SH-SY5Y (cell line): ENCODE measurements at regions not wholly inside any gene's neighbourhood (a gene's known extent, or its start where the extent isn't known, plus 50 kb on each side); places are given as distances from the start of the nearest gene placed in this dataset.

Experiments
- GATA2 ChIP-seq: IDR thresholded peaks from 2 replicates; pipeline ENCODE4 v1.6.1; 2011; ENCODE audit warnings: mild to moderate bottlenecking, low read depth, low read length
- GATA3 ChIP-seq: IDR thresholded peaks from 2 replicates; pipeline ENCODE4 v1.6.1; 2011; ENCODE audit warnings: low read depth, mild to moderate bottlenecking, low read length, moderate library complexity

DNA sequence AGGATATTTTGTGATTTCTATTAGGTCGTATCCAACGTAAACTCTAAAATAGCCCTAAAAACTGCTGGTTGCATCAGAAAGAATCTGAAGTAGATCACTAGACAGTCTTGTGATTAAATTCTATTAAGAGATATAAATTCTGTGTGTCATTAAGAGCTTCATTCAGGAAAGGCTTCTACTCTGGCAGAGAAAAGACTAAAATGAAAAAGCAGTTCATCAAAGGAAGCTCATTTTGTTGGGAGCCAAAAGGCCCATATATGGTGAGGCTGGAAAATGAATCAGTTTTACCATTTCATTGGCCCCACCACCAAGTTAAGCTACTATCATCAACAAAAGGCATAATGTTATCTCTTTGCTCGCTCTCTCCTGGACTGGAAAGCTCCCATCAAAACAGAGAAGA, 261.1 kb downstream of the SATB2 start:
- TF ChIP-seq GATA3 (no peak), GATA2 (no peak)
